ENCODE measurements at regions not wholly inside any gene's neighbourhood (a gene's known extent, or its start where the extent isn't known, plus 50 kb on each side); places are given as distances from the start of the nearest gene placed in this dataset.

- no peak for DNase-seq (ENCODE audit: extremely low spot score)
- WGBS: 87% methylated on average over 1 of the region's 1 CpG
- no peaks in the 10 kb centered on the region for H3K36me3 ChIP-seq
- no peaks in the 10 kb centered on the region for H3K9me3 ChIP-seq
- intact Hi-C loops (cut with DNase I): no loop called here
- no peak overlapping the region for H3K4me3 ChIP-seq
- H3K27me3 ChIP-seq: no peaks in the 10 kb centered on the region
- TF ChIP-seq POLR2AphosphoS5 (IDR thresholded peaks at IDR 0.05): no peak
- no peak for TF ChIP-seq CTCF (IDR thresholded peaks at IDR 0.05)
- TF ChIP-seq POLR2A (IDR thresholded peaks at IDR 0.05; ENCODE audit: low read depth): no peak
- no peak for TF ChIP-seq EP300 (IDR thresholded peaks at IDR 0.05)
- no peaks in the 10 kb centered on the region for H3K4me1 ChIP-seq
- no peak overlapping the region for H3K27ac ChIP-seq (replicated peaks in 1 of 4)
Measured at GRCh38 chr9:13330396-13331004, 51.0 kb upstream of the MPDZ start.

Measured in esophagus muscularis mucosa (tissue), 4 donors.